HL-60/S4 treated with phorbol 12-myristate 13-acetate at 8.2 ng/mL for 4 days and 3 days (cell line): ENCODE measurements at regions not wholly inside any gene's neighbourhood (a gene's known extent, or its start where the extent isn't known, plus 50 kb on each side); places are given as distances from the start of the nearest gene placed in this dataset.
"Not testable (repeated sequence)": the region's sequence is repeated elsewhere in the genome, so short reads cannot be mapped to it uniquely, and the experiment has no call there.

ENCODE experiments used
- in situ Hi-C: fragments of 300-500 bp; cut with MboI; formaldehyde crosslinking; loops from 2 replicates; pipeline ENCODE4 v1.15.0; 2022; ENCODE audit warnings: low sequenced_read_pairs

DNA sequence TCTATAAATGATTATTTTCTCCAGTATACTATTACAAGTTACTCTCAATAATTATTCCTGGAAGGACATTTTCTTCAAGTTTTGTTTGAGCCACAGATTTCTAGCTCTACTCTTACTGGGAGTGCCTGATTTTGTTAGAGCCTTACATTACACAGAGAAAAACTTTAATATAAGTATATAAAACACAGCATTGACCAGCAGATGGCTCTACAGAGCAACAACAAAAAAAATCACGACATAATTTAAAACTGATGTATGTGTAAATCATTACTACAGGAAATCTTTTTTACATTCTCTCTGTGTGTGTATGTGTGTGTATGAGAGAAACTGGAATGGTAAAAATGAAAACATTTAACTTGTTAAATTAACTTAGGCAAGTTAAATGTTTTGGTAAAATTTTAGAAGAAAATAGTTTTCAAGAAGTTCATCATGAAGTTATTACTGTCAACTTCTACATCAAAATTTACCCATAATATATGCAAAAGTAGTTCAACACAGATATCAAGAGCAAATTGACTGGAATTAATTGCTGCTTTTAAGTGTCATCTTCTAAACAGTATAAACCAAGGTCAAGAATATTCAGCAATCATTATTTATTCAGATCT lies 103.3 kb downstream of the MDH1 start:
- in situ Hi-C loops, result loop anchor here (25.0 kb wide), 1 partner anchor 170 kb away; no protein-coding TSS in a partner anchor

- in situ Hi-C loops, result loop anchor here (25.0 kb wide), 1 partner anchor 167 kb away; no protein-coding TSS in a partner anchor
Observed at GRCh38 chr2:63695583-63695982, 106.8 kb downstream of the MDH1 start.

GRCh38 chr2:63696496-63696895 lies 107.7 kb downstream of the MDH1 start:
- in situ Hi-C loops, result loop anchor here (25.0 kb wide), 1 partner anchor 166 kb away; no protein-coding TSS in a partner anchor

GRCh38 chr2:63697160-63697559 lies 108.4 kb downstream of the MDH1 start:
- in situ Hi-C loops, result loop anchor here (25.0 kb wide), 1 partner anchor 165 kb away; no protein-coding TSS in a partner anchor

DNA sequence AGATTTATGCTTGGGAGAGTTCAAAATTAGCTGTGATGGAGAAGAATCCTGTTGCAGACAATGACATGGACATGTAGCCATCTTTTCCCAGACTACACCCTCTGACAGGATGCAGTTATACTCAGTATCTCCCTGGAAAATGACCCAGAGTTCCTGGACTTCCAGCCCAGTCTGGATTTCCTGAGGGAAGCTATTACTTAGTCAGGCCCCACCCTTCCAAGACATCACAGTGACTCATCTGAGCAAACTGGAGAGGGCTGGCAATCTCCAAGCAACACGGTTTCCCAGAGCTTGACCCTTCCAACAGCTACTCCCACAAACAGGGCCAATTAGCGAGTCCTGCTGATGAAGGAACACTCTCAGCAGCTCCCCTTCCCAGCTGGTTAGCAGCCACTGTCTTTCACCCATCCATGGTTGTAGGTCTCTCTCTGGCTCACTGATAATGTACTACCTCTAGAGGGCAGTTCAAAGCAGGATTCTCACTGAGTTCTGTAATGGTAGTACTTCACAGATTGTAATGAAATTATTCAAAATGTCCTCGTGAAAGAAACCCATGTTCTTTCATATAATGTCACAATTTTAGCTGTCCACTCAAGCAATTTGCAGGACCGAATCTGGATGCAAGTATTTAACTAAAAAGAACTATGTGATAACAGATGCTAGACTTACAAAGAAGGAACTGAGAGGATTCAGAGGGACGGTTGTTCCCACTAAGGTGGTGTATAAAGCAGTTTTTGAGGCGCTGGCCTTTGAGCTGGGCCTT lies 110.2 kb downstream of the MDH1 start:
- in situ Hi-C loops, result loop anchor here (25.0 kb wide), 1 partner anchor 163 kb away; no protein-coding TSS in a partner anchor

GRCh38 chr2:63699549-63699839 lies 110.7 kb downstream of the MDH1 start:
- in situ Hi-C loops, result loop anchor here (25.0 kb wide), 1 partner anchor 163 kb away; no protein-coding TSS in a partner anchor

DNA sequence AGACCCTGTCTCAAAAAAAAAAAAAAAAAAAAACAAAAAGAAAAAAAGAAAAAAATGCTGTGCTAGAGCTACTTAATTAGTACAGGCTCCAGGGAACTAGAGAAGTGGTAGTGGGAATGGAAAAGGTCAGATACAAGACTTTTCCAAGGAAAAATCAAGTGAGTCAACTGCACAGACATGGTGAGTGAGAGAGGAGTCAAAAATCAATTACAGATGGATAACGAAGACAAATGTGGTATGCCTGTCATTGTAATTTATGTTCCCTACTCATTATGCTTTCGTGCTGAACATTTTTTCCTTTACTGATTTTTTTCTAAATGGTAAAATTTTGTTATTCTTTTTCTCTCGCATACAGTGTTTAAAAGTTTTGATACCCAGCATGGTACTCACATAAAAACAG lies 111.5 kb downstream of the MDH1 start:
- in situ Hi-C loops, result no loop called here

DNA sequence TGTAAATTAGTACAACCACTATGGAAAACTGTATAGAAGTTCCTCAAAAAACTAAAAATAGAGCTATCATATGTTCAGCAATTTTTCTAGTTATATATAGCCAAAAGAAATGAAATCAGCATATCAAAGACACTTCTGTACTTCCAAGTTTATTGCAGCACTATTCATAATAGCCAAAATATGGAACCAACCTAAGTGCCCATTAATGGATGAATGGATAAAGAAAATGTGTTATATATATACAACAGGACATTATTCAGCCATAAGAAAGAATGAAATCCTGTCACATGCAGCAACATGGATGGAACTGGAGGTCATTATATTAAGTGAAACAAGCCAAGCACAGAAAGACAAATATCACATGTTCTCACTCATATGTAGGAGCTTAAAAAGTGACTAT lies 112.6 kb downstream of the MDH1 start:
- in situ Hi-C loops, result no loop called here

DNA sequence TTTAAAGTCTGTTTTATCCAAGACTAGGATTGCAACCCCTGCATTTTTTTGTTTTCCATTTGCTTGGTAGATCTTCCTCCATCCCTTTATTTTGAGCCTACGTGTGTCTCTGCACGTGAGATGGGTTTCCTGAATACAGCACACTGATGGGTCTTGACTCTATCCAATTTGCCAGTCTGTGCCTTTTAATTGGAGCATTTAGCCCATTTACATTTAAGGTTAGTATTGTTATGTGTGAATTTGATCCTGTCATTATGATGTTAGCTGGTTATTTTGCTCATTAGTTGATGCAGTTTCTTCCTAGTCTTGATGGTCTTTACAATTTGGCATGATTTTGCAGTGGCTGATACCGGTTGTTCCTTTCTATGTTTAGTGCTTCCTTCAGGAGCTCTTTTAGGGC lies 117.3 kb downstream of the MDH1 start:
- in situ Hi-C loops, result not testable (repeated sequence)

DNA sequence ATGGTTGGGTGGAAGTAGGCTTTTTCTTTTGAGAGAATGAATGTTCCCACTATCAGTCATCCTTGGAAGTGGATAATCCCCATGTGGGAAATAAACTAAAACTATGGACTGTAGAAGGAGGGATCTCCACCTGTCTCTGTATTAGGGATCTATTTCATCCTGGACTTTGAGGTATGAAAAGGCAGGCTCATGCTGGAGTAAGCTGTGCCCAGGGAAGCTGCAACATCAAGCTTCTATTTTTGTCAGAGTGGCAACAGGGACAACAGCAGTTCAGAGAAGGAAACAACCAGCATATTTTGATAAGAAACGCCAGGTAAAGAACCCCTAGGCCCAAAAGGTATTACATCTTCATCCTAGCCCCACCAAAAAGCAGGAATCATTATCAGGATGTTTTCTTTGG lies 122.0 kb downstream of the MDH1 start:
- in situ Hi-C loops, result no loop called here

GRCh38 chr2:63712748-63713147 lies 124.0 kb downstream of the MDH1 start:
- in situ Hi-C loops, result no loop called here

DNA sequence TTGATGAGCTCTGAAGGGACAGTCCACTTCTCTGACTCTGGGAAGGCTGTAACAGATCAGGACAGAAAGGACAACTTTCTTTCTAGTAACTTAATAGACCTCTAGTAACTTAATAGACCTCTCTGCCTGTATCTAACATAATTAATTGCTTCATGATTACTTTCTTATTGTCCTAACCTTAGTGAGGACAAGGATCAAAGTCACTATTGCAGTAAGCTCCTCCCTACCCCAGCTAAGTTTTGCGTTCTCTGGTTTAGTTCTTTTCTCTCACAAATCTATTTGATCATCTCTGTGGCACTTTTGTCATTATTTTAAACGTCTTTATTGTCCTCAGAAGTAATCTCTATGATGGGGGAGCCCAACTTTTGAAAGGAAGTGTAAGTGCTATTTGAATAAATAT lies 125.5 kb upstream of the UGP2 start:
- in situ Hi-C loops, result no loop called here

DNA sequence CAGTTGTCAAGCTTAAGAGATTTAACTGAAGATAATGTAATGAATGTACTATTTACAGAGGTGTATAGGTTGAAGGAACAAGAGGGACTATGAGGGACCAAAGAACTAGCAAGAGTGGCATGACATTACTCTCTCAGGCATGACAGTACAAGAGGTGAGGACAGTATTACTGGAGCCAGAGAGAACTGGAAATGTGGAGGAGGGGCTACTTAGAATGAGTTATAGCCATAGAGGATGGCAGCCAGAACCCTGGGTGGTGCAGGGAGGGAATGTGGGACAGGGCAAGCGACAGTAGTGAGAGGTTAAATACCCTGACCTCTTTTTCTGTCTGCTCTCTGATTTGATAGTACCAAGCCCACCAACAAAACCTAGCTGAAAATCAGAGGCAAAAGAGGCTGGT lies 122.6 kb upstream of the UGP2 start:
- in situ Hi-C loops, result no loop called here

GRCh38 chr2:63721082-63721424 lies 120.6 kb upstream of the UGP2 start:
- in situ Hi-C loops, result no loop called here

- in situ Hi-C loops, result not testable (repeated sequence)
Observed at GRCh38 chr2:63722284-63722683, 119.4 kb upstream of the UGP2 start.

GRCh38 chr2:63723709-63724108 lies 118.0 kb upstream of the UGP2 start:
- in situ Hi-C loops, result no loop called here

DNA sequence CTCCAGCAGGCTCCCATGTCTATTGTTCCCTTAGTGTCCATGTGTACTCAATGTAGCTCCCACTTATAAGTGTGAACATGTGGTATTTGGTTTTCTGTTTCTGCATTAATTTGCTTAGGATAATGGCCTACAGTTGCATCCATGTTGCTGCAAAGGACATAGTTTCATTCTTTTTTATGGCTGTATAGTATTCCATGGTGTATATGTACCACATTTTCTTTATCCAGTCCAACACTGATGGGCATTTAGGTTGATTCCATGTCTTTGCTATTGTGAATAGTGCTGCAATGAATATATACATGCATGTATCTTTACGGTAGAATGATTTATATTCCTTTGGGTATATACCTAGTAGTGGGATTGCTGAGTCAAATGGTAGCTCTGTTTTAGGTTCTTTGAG lies 116.5 kb upstream of the UGP2 start:
- in situ Hi-C loops, result not testable (repeated sequence)

GRCh38 chr2:63729362-63729761 lies 112.3 kb upstream of the UGP2 start:
- in situ Hi-C loops, result no loop called here

DNA sequence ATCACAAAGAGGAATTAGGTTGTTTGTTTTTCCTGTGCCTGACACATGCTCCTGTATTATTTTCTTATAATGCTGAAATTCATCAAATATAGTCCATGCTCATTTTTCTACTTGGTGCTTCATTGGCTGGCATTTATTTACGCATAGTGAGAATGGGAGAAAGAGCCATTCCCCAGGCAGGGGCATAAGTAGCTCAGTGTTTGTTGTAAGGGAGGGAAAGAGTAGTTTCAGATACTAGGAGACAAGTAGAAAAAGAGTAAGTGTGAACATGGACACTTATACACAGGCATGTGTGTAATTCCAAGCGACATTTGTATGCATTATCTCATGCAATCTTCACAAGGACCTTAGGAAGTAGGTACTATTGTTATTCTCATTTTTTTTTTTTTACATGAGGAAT lies 111.9 kb upstream of the UGP2 start:
- in situ Hi-C loops, result no loop called here

DNA sequence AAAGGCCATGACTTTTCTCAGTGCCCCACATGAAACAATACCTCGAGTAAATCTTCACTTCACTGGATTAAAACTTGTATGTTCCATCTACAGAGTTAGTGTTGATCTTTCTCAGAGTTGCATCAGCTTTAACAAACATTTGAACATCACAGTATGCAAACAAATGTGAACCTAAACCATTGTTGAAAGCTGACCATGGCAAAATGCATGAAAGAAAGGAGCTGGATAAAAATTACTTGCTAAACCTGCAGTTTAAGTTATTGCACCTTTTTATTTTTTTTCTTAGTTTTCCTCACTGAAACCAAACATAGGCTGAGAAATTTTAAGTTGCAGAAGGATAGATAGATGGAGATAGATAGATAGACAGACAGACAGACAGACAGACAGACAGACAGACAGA lies 107.2 kb upstream of the UGP2 start:
- in situ Hi-C loops, result no loop called here

- in situ Hi-C loops, result no loop called here
Observed at GRCh38 chr2:63735263-63735662, 106.4 kb upstream of the UGP2 start.

GRCh38 chr2:63735931-63736330 lies 105.8 kb upstream of the UGP2 start:
- in situ Hi-C loops, result no loop called here

- in situ Hi-C loops, result no loop called here
Observed at GRCh38 chr2:63736354-63736753, 105.3 kb upstream of the UGP2 start.
